ENCODE measurements at regions not wholly inside any gene's neighbourhood (a gene's known extent, or its start where the extent isn't known, plus 50 kb on each side); places are given as distances from the start of the nearest gene placed in this dataset.

DNA sequence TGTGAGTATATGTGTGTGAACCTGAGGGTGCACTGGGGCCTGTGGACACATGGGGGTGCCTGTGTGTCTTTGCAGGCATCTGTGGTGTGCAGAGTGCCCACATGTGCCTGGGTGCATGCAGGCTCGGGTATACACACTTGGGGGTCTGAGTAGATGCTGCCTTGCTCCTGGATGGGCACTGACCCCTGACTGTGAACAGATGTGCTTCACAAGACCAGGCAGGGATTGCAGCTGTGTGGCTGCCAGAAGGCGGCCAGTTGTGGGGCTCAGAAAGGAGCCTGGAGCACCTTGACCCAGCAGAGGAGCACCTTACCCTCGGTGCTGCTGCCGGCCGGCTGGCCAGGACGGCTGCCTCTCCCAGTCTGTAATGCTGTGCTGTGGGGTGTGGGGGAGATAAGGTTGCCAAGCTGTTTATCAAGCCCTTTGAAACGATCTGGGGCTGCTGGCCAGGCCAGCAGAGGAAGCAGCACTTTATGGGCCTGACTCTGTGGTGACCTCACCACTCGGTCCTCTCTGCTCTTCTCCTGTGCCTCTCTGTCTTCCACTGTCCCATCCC, 55.5 kb upstream of the MRPS22 start (continued):
- TF ChIP-seq, protein P1, sequence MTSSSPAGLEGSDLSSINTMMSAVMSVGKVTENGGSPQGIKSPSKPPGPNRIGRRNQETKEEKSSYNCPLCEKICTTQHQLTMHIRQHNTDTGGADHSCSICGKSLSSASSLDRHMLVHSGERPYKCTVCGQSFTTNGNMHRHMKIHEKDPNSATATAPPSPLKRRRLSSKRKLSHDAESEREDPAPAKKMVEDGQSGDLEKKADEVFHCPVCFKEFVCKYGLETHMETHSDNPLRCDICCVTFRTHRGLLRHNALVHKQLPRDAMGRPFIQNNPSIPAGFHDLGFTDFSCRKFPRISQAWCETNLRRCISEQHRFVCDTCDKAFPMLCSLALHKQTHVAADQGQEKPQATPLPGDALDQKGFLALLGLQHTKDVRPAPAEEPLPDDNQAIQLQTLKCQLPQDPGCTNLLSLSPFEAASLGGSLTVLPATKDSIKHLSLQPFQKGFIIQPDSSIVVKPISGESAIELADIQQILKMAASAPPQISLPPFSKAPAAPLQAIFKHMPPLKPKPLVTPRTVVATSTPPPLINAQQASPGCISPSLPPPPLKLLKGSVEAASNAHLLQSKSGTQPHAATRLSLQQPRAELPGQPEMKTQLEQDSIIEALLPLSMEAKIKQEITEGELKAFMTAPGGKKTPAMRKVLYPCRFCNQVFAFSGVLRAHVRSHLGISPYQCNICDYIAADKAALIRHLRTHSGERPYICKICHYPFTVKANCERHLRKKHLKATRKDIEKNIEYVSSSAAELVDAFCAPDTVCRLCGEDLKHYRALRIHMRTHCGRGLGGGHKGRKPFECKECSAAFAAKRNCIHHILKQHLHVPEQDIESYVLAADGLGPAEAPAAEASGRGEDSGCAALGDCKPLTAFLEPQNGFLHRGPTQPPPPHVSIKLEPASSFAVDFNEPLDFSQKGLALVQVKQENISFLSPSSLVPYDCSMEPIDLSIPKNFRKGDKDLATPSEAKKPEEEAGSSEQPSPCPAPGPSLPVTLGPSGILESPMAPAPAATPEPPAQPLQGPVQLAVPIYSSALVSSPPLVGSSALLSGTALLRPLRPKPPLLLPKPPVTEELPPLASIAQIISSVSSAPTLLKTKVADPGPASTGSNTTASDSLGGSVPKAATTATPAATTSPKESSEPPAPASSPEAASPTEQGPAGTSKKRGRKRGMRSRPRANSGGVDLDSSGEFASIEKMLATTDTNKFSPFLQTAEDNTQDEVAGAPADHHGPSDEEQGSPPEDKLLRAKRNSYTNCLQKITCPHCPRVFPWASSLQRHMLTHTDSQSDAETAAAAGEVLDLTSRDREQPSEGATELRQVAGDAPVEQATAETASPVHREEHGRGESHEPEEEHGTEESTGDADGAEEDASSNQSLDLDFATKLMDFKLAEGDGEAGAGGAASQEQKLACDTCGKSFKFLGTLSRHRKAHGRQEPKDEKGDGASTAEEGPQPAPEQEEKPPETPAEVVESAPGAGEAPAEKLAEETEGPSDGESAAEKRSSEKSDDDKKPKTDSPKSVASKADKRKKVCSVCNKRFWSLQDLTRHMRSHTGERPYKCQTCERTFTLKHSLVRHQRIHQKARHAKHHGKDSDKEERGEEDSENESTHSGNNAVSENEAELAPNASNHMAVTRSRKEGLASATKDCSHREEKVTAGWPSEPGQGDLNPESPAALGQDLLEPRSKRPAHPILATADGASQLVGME (CRISPR knock-in tag; IDR thresholded peaks at IDR 0.05) = no peak
- TF ChIP-seq ETV5 (CRISPR knock-in tag; IDR thresholded peaks at IDR 0.05; ENCODE audit: low read depth) = 0 out of 2 replicates have a peak, but pooled peaks have one; percentile 26
- no peak for TF ChIP-seq ZNF212 (CRISPR knock-in tag; IDR thresholded peaks at IDR 0.05)
- no peak for TF ChIP-seq ZNF354B (CRISPR knock-in tag; IDR thresholded peaks at IDR 0.05)
- no peak for TF ChIP-seq GTF2F1 (IDR thresholded peaks at IDR 0.05; ENCODE audit: low read depth, low read length)
- TF ChIP-seq FOXA3 (CRISPR knock-in tag; conservative IDR thresholded peaks at IDR 0.05 in 1 of 2, IDR thresholded peaks at IDR 0.05 in 1 of 2) = no peak; a peak in 1 of 4 replicates
- no peak for TF ChIP-seq THRAP3 (IDR thresholded peaks at IDR 0.05; ENCODE audit: borderline replicate concordance)
- TF ChIP-seq TGIF2 (CRISPR knock-in tag; IDR thresholded peaks at IDR 0.05) = no peak
- TF ChIP-seq, protein P2, sequence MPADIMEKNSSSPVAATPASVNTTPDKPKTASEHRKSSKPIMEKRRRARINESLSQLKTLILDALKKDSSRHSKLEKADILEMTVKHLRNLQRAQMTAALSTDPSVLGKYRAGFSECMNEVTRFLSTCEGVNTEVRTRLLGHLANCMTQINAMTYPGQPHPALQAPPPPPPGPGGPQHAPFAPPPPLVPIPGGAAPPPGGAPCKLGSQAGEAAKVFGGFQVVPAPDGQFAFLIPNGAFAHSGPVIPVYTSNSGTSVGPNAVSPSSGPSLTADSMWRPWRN (IDR thresholded peaks at IDR 0.05; ENCODE audit: low read depth) = no peak
- no peak for TF ChIP-seq SNRNP70 (optimal IDR thresholded peaks at IDR 0.05; ENCODE audit: low read depth, low read length)
- peak; percentile 90 for TF ChIP-seq JUND (IDR thresholded peaks at IDR 0.05; ENCODE audit: borderline replicate concordance, low read depth, low read length)
- TF ChIP-seq JUND (tag; IDR thresholded peaks at IDR 0.05; ENCODE audit: borderline replicate concordance, low read depth, low read length) = peak; percentile 84; the same call in 1 of the 3 replicates
- TF ChIP-seq TBL1XR1 (IDR thresholded peaks at IDR 0.05; ENCODE audit: low read length in 2 of 2) = peak; percentile 55 to 62; a peak in 2 of 4 replicates
- TF ChIP-seq SIN3A (IDR thresholded peaks at IDR 0.05; ENCODE audit: borderline replicate concordance in 2 of 2, control insufficient read depth in 1 of 2, low read depth in 2 of 2, low read length in 2 of 2) = no peak
- TF ChIP-seq TRIM28 (IDR thresholded peaks at IDR 0.05) = no peak
- TF ChIP-seq, protein P3, sequence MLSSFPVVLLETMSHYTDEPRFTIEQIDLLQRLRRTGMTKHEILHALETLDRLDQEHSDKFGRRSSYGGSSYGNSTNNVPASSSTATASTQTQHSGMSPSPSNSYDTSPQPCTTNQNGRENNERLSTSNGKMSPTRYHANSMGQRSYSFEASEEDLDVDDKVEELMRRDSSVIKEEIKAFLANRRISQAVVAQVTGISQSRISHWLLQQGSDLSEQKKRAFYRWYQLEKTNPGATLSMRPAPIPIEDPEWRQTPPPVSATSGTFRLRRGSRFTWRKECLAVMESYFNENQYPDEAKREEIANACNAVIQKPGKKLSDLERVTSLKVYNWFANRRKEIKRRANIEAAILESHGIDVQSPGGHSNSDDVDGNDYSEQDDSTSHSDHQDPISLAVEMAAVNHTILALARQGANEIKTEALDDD (IDR thresholded peaks at IDR 0.05) = no peak
- TF ChIP-seq FOSL1 (tag; conservative IDR thresholded peaks at IDR 0.05) = peak; percentile 35; the same call in 1 of the 2 replicates
- no peak for TF ChIP-seq RBM34 (IDR thresholded peaks at IDR 0.05; ENCODE audit: borderline replicate concordance, insufficient read depth, low read length)
- TF ChIP-seq, protein P4, sequence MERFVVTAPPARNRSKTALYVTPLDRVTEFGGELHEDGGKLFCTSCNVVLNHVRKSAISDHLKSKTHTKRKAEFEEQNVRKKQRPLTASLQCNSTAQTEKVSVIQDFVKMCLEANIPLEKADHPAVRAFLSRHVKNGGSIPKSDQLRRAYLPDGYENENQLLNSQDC (CRISPR knock-in tag; IDR thresholded peaks at IDR 0.05) = no peak
- TF ChIP-seq TRIM24 (IDR thresholded peaks at IDR 0.05) = peak; percentile 78 to 80
- no peak for TF ChIP-seq TCFL5 (CRISPR knock-in tag; conservative IDR thresholded peaks at IDR 0.05)
- no peak for TF ChIP-seq ARNT (IDR thresholded peaks at IDR 0.05)
- no peak for TF ChIP-seq ZNF174 (CRISPR knock-in tag; IDR thresholded peaks at IDR 0.05)
